ENCODE measurements at regions not wholly inside any gene's neighbourhood (a gene's known extent, or its start where the extent isn't known, plus 50 kb on each side); places are given as distances from the start of the nearest gene placed in this dataset.
"Not testable (repeated sequence)": the region's sequence is repeated elsewhere in the genome, so short reads cannot be mapped to it uniquely, and the experiment has no call there.

DNA sequence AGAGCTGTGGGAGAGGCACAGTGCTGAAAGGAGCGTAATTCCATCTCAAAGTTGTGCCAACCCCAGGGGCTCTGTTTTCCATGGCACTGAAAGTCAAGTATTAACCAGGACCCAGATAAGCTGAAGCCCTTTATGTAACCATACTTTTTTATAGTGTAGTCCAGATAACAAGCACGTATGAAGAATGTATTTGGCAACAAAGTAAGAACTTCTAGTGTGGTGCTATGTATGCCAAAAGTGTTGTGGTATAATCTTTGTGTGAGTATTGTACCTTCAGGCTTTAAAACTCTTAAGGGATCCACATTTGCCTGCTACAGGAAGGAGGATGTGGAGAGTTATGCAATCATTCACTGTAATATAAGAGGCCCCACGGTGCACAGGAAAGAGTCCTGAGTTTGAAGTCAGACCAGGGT lies 129.4 kb downstream of the IBTK start:
- no peak for DNase-seq
- intact Hi-C loops (cut with DNase I) = no loop called here

DNA sequence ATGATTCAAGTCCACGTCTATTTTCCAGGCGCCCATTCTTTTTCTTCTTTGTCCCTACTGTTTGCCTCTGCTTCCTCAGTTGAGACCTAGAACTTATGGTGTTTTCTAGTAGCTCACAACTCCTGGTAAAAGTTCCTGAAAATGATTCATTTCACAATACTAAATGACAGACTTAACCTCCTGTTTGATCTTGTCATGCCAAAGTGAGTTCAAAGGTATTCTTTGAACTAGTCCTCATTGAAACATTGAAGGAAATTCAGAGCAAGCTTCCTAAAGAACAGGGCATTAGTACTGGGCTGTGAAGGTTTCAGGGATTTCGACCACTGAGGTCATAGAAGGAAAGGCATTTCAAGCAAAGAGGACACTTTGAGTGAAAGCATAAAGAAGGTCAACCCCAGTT lies 132.8 kb downstream of the IBTK start:
- intact Hi-C loops (cut with DNase I) = no loop called here
- no peak for DNase-seq

DNA sequence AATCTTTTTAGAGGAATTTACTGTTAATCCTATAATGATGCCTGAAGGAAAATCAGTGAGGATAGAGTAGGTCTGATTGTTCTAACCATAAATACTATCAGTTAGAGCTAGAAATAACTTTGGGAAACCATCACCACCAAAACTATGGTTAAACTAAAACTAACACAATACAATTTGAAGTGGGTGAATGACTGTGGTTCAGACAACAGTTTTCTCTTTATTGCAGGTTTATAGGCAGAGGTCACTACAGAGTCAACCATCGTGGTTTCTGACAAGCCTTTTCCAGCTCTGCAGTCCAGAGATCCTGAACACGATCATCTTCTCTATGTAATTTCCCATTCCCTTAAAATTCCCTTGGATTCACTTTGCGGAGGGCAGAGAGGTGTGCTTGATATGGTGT lies 134.3 kb downstream of the IBTK start:
- DNase-seq = no peak
- intact Hi-C loops (cut with DNase I) = no loop called here

DNA sequence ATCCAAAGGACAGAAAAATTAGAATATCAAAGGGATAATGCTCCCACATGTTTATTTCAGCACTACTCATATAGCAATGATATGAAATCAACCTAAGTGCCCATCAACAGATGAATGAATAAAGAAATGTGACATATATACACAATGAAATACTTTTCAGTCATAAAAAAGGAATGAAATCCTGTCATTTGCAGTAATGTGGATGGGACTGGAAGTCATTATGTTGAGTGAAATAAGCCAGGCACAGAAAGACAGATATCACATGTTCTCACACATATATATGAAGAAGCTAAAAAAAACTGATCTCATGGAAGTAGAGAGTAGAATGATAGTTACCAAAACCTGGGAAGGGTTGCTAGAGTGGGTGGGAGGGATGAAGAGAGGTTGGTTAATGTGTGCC lies 135.7 kb downstream of the IBTK start:
- intact Hi-C loops (cut with DNase I) = no loop called here
- DNase-seq = no peak

DNA sequence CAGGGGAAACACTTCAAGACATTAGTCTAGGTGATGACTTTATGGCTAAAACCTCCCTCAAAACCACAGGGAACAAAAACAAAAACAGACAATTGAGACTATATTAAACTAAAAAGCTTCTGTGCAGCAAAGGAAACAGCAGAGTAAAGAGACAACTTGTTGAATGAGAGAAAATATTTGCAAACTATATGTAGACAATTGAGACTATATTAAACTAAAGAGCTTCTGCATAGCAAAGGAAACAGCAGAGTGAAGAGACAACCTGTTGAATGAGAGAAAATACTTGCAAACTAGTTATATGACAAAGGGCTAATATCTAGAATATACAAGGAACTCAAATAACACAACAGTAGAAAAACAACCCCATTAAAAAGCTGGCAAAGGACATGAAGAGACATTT lies 136.4 kb downstream of the IBTK start:
- intact Hi-C loops (cut with DNase I) = no loop called here
- no peak for DNase-seq

DNA sequence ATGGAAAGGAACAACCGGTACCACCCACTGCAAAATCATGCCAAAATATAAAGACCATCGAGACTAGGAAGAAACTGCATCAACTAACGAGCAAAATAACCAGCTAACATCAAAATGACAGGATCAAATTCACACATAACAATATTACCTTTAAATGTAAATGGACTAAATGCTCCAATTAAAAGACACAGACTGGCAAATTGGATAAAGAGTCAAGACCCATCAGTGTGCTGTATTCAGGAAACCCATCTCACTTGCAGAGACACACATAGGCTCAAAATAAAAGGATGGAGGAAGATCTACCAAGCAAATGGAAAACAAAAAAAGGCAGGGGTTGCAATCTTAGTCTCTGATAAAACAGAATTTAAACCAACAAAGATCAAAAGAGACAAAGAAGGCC lies 144.4 kb downstream of the IBTK start:
- DNase-seq; intact Hi-C loops (cut with DNase I): not testable (repeated sequence)

DNA sequence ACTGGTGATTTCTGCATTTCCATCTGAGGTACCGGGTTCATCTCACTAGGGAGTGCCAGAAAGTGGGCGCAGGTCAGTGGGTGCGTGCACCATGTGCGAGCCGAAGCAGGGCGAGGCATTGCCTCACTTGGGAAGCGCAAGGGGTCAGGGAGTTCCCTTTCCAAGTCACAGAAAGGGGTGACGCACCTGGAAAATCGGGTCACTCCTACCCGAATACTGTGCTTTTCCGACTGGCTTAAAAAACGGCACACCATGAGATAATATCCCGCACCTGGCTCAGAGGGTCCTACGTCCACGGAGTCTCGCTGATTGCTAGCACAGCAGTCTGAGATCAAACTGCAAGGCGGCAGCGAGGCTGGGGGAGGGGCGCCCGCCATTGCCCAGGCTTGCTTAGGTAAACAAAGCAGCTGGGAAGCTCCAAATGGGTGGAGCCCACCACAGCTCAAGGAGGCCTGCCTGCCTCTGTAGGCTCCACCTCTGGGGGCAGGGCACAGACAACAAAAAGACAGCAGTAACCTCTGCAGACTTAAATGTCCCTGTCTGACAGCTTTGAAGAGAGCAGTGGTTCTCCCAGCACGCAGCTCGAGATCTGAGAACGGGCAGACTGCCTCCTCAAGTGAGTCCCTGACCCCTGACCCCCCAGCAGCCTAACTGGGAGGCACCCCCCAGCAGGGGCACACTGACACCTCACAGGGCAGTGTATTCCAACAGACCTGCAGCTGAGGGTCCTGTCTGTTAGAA lies 146.0 kb downstream of the IBTK start:
- intact Hi-C loops (cut with DNase I); DNase-seq: not testable (repeated sequence)

DNA sequence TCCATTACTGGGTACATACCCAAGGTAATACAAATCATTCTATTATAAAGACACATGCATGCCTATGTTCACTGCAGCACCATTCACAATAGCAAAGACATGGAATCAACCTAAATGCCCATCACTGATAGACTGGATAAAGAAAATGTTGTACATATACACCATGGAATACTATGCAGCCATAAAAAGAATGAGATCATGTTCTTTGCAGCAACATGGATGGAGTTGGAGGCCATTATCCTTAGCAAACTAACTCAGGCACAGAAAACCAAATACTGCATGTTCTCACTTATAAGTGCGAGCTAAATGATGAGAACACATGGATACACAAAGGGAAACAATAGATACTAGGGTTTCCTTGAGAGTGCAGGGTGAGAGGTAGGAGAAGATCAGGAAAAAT lies 146.8 kb downstream of the IBTK start:
- DNase-seq; intact Hi-C loops (cut with DNase I): not testable (repeated sequence)

DNA sequence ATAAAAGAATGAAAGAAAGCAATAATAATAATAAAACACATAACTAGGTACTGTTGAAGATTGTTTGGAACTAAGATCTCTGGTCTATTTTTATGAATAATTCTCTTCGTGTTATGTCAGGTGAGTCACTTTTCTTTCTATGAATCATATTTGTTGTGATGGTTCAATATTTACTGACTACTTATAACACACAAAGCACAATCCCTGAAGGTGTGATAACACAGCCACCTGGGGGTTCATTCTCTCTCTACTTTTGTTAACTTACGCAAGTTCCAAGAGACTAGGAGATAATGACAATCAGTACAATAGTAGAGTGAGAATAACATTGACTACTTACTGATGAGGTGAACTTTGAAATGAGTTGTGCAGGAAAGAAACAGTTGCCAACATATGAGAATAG lies 149.9 kb downstream of the IBTK start:
- DNase-seq = no peak
- intact Hi-C loops (cut with DNase I) = no loop called here

DNA sequence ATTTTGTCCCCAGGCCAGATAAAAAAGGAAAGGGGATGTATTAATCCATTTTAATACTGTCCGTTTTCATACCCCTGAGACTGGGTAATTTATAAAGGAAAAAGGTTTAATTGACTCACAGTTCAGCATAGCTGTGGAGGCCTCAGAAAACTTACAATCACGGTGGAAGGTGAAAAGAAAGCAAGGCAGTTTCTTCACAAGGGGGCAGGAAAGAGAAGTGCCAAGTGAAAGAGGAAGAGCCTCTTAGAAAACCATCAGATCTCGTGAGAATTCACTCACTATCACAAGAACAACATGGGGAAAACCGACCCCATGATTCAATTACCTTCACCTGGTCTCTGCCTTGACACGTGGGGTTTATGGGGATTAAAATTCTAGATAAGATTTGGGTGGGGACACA lies 152.5 kb downstream of the IBTK start:
- intact Hi-C loops (cut with DNase I) = no loop called here

DNA sequence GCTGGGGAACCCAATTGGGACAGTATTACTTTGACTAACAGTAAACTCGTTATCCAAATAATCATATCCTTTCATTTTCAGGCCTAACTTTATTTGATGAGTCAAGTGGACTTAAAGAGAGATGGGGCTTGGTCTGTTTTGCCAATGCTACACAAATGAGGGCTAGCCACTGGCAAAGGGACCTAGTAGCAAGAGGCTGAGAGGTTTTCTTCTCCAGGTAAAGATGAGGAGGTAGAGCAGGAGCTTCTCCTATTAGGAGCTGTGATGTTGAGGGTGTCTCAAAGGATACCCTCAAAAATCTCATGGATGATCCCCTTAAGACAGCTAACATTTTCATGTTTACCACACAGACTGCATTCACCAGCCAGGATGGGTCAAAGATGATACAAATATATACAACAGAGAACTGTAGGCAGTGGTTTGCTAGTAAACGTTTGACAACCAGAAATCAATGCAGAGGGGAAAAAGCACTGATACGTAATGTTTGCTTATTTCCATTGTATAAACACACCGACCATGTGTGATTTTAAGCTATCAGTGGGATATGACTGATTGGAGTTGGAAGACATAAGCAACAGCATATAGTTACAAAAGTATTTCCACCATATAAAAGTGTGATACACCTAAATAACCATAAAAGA lies 153.3 kb downstream of the IBTK start:
- DNase-seq = no peak
- intact Hi-C loops (cut with DNase I) = no loop called here

More for the DNA sequence above, 152.5 kb downstream of the IBTK start:
- no peak for DNase-seq

DNA sequence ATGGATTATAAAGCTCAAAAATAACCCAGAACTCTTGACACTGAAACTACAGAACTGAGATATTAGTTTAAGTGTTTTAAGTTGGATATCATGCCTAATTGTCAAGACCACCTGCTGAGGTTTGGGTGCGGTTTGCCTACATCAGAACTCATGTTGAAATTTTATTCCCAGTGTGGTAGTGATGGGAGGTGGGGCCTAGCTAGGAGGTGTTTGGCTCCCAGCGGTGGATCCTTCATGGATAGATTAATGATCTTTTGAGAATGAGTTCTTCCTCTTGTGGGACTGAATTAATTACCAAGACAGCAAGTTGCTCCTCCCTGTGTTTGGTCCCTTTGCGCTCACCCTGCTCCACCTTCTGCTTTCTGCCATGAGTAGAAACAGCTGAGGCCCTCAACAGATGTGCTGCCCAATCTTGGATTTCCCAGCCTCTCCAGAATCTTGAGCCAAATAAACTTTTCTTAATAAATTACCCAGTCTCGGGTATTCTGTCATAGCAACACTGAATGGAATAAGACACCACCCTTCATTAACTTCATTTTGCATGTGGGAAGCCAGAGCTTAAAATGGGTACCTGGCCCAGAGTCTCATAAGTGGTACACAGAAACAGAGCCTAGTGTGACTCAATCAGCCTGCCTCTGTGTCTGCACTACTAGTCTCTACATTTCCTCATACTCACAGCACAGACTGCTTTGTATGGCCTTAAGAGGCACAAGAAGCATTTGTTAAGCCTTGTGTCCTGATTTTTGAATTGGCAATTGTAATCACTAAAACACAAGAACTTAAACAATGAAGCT lies 158.4 kb downstream of the IBTK start:
- no peak for DNase-seq

DNA sequence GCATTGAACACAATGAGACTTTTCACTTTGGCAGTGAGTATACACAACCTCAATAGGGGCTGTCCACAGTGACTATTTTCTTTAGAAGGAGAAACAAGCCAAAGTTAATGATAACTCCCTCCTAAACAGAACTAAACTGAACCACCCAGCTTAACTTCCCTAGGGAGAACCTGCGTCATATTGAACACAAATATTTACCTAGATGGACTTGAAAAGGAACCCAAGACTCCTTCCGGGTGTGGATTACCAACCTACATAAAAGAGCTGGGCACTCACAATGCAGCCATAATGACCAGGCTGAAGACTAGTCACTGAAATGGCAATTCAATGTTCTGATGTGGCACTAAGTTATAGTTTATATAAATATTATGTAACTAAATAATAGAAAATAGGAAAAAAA lies 160.6 kb downstream of the IBTK start:
- no peak for DNase-seq
- intact Hi-C loops (cut with DNase I) = no loop called here

More for the DNA sequence above, 158.4 kb downstream of the IBTK start:
- intact Hi-C loops (cut with DNase I) = no loop called here

DNA sequence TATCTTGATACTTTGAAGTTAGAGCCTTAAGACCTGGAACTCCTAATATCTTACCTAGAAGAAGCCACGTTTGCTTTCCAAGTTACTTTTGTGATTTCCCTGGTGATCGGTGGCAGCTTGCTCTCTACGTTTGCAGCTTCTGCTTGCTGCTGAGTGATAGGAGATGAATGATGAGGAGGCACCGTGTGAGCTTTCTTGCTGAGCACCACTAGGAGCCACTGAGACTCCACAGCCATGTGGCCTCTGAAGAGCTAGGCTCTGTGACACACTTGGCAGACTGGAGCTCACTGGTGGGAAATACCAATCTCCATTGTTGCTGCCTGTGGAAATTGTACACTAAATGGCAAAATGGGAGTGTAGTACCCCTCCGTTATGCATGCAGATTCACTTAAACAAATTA lies 161.8 kb downstream of the IBTK start:
- no peak for DNase-seq
- intact Hi-C loops (cut with DNase I) = no loop called here

DNA sequence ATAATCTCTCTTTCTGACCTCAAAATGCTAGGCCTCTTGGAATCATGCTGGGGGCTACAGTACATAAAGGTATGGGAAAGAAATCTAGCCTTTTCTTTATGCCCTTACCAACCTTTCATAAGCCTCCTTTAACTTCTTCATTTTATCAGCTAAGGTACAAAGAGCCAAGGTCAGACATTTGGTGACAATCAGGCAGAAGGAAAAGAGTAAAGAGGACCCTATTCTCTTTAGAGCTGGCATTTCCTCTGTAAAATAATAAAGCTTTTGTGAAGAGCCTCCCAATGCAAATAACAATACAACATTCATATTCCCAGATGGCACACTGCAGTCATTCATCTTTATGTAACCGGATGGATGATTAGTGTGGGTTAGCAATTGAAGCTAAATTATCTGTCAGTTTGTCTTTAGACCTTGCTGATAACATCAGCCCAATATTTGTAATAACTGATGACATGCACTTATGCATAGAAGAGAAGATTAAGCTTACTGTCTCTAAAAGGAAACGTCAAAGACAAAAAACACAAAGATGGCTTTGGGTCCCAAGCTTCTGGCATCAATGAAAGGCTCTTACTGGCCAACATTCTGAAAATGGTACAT lies 163.1 kb downstream of the IBTK start:
- no peak for DNase-seq
- intact Hi-C loops (cut with DNase I) = no loop called here

DNA sequence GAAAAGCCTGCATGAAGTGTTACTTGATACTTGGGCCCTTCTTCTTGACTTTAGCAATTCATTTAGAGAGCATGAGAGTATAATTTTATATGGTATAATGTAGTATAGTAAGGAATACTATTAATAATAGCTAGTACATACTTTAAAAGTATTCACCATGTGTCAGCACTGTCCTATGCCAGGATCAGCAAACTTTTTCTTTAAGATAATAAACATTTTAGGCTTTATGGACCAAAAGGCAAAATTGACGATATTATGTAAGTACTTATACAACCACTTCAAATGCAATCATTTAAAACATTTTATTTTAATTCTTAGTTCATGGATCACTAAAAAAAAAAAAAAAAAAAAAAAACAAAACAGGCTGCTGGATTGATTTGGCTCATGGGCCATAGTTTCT lies 163.9 kb downstream of the IBTK start:
- no peak for DNase-seq
- intact Hi-C loops (cut with DNase I) = no loop called here

DNA sequence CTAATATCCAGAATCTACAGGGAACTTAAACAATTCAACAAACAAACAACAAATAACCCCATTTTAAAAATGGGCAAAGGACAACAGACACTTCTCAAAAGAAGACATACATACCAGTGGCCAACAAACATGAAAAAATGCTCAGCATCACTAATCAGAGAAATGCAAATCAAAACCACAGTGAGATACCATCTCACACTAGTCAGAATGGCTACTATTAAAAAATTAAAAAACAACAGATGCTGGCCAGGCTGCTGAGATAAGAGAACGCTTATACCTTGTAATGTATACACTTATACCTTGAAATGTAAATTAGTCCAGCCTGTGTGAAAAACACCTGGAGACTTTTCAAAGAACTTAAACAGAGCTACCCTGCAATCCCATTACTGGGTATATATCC lies 166.8 kb downstream of the IBTK start:
- no peak for DNase-seq
- intact Hi-C loops (cut with DNase I) = no loop called here

DNA sequence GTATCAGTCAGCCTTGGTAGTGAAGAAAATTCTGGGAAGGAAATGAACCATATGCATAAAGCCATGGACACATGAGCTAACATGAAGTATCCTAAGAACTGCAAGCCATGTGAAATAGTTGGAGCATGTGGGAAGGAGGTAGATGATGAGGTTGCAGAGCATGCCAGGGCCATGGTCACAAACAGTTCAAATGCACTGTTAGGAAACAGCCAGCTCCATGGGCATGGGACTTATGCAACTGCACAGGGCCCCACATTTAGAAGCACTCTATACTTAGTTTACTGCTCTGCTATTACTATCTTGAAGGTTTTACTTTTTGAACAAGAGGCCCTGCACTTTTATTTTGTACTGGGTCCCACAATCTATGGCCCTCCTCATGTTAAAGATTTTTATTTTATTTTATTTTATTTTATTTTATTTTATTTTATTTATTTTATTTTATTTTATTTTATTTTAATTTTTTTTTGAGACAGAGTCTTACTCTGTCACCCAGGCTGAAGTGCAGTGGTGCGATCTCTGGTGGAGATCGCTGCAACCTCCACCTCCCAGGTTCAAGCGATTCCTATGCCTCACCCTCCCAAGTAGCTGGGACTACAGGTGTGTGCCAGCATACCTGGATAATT lies 169.1 kb downstream of the IBTK start:
- intact Hi-C loops (cut with DNase I) = no loop called here
- DNase-seq = no peak

DNA sequence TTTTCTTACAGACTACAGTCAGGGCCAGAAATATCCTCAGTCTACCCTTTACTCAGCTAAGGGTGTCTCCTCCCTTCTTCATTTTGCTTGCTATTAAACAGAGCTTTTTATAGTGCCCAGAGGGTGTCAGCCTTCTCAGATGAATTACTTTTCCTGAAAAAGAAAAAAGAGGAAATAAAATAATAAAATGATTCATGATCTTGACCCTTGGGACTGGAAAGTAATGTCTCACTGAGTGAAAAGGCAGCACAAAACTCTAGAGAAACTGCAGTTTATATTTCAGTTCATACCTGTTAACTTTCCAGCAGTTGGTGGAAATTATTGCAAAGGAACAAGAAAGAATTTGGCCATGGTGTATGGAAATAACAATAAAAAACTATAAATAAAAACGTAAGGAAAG lies 170.6 kb downstream of the IBTK start:
- no peak for DNase-seq
- intact Hi-C loops (cut with DNase I) = no loop called here

DNA sequence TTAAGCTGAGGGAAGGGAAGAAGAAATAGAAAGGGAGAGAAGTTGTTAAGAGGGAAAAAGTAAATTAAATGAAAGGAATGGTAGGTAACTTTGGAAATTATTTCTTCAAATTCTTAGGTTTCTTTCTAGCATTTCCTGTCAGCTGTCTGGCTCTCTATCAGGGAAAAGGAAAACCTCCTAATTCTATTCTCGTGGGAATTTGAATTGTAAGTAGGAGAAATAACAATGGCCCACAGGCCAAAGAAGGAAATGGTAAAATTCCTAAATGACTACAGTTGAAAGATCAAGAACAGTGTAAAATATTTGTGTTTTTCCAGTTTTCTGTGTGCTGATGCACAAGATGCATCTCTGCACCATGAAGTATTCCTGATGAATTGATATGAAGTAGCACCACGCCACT lies 173.0 kb downstream of the IBTK start:
- DNase-seq = no peak
- intact Hi-C loops (cut with DNase I) = no loop called here
